ENCODE measurements at regions not wholly inside any gene's neighbourhood (a gene's known extent, or its start where the extent isn't known, plus 50 kb on each side); places are given as distances from the start of the nearest gene placed in this dataset.

DNA sequence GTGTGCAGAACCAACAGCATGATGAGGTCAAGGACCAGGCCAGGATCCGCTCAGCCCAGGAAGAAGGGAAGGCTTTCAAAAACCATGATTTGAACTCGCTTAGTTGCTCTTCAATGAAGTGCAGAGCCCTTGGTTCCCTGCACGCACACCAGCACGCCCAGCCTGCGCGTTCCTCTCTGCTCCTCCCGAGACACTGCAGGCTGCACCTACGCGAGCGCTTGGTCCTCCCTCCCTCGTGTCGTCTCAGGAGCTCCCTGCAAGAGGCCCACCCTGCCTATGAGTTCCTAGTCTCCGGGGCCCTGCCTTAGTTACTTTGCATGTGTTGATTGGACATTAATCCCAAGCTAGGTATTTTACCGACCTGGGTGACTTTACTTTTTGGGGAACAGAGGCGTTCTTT lies 132.9 kb upstream of the TNRC6C start:
- Histone ChIP-seq H3K79me2 (ENCODE audit: control insufficient read depth, insufficient read depth, low read length) (no peaks in the 10 kb centered on the region), H3K4me2 (ENCODE audit: insufficient read depth, low read length) (no peak overlapping the region), H3K27ac (ENCODE audit: extremely low read depth, low read depth, low read length) (no peak overlapping the region), H3K4me1 (replicated peaks in 1 of 2; ENCODE audit: control insufficient read depth in 2 of 2, insufficient read depth in 2 of 2, low read length in 2 of 2) (peaks cover 10 to 11% of the 10 kb centered on the region in 2 experiments; a peak in 4 of 5 replicates), H3K9me1 (ENCODE audit: control insufficient read depth, insufficient read depth, low read length) (peaks cover 3% of the 10 kb centered on the region), H4K20me1 (replicated peaks; ENCODE audit: control insufficient read depth, insufficient read depth, low read length) (peaks cover 14% of the 10 kb centered on the region; the same call in 1 of the 2 replicates), H3K9me3 (replicated peaks; ENCODE audit: control insufficient read depth, insufficient read depth, low read depth, low read length) (no peaks in the 10 kb centered on the region; the same call in 1 of the 2 replicates), H3K27me3 (ENCODE audit: control insufficient read depth in 2 of 2, insufficient read depth in 2 of 2, low read length in 2 of 2) (peaks cover 45 to 61% of the 10 kb centered on the region in 2 experiments), H3K4me3 (no peak overlapping the region), H2AFZ (ENCODE audit: low read depth, low read length) (no peak overlapping the region), H3K9ac (ENCODE audit: insufficient read depth in 1 of 2, low read depth in 2 of 2, low read length in 2 of 2) (no peak overlapping the region), H3K36me3 (ENCODE audit: control insufficient read depth, insufficient read depth, low read length) (no peaks in the 10 kb centered on the region)
- DNase-seq (ENCODE audit: extremely low read depth in 1 of 4, low spot score in 3 of 4) (no peak), FAIRE-seq (no peak), ATAC-seq (no peak)
- ChIA-PET POLR2A (interaction anchor here (0.7 to 1.4 kb wide), 3 partner anchors 9 to 14 kb away, joined by 3 to 7 read pairs (median 4); no protein-coding TSS in a partner anchor), CTCF (ENCODE audit: low intra/inter-chr PET ratio) (no interaction called here)
- intact Hi-C loops (cut with micrococcal nuclease), result no loop called here
- TF ChIP-seq, protein P1, sequence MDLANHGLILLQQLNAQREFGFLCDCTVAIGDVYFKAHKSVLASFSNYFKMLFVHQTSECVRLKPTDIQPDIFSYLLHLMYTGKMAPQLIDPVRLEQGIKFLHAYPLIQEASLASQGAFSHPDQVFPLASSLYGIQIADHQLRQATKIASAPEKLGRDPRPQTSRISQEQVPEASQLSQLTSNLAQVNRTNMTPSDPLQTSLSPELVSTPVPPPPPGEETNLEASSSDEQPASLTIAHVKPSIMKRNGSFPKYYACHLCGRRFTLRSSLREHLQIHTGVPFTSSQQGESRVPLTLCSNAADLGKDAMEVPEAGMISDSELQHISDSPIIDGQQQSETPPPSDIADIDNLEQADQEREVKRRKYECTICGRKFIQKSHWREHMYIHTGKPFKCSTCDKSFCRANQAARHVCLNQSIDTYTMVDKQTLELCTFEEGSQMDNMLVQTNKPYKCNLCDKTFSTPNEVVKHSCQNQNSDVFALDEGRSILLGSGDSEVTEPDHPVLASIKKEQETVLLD (IDR thresholded peaks at IDR 0.05), result no peak
- no peak for TF ChIP-seq PRMT5 (CRISPR knock-in tag; IDR thresholded peaks at IDR 0.05)
- TF ChIP-seq SAFB2 (IDR thresholded peaks at IDR 0.05; ENCODE audit: borderline replicate concordance, low read depth, low read length, severe bottlenecking), result no peak
- no peak for TF ChIP-seq POLR3G (IDR thresholded peaks at IDR 0.05; ENCODE audit: extremely low read depth, insufficient read length, insufficient replicate concordance)
- no peak for TF ChIP-seq FOXK1 (CRISPR knock-in tag; IDR thresholded peaks at IDR 0.05; ENCODE audit: borderline replicate concordance)
- no peak for TF ChIP-seq NFXL1 (CRISPR knock-in tag; IDR thresholded peaks at IDR 0.05)
- no peak for TF ChIP-seq NFE2 (IDR thresholded peaks at IDR 0.05; ENCODE audit: low read depth)
- TF ChIP-seq, protein P2, sequence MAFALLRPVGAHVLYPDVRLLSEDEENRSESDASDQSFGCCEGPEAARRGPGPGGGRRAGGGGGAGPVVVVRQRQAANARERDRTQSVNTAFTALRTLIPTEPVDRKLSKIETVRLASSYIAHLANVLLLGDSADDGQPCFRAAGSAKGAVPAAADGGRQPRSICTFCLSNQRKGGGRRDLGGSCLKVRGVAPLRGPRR (CRISPR knock-in tag; IDR thresholded peaks at IDR 0.05), result no peak
- TF ChIP-seq ZNF696 (CRISPR knock-in tag; conservative IDR thresholded peaks at IDR 0.05), result no peak
- TF ChIP-seq STAG1 (CRISPR knock-in tag; IDR thresholded peaks at IDR 0.05; ENCODE audit: borderline replicate concordance), result no peak
- TF ChIP-seq MCM2 (IDR thresholded peaks at IDR 0.05; ENCODE audit: low read depth), result no peak
- no peak for TF ChIP-seq PHB (CRISPR knock-in tag; IDR thresholded peaks at IDR 0.05)
- TF ChIP-seq TAF15 (IDR thresholded peaks at IDR 0.05; ENCODE audit: low read depth, low read length), result no peak
- TF ChIP-seq PRPF4 (IDR thresholded peaks at IDR 0.05; ENCODE audit: insufficient read depth, low read depth, low read length, poor library complexity, severe bottlenecking), result no peak
- TF ChIP-seq C11orf30 (IDR thresholded peaks at IDR 0.05; ENCODE audit: low read depth), result no peak
- TF ChIP-seq ZNF253 (CRISPR knock-in tag; conservative IDR thresholded peaks at IDR 0.05), result no peak
- TF ChIP-seq, protein P3, sequence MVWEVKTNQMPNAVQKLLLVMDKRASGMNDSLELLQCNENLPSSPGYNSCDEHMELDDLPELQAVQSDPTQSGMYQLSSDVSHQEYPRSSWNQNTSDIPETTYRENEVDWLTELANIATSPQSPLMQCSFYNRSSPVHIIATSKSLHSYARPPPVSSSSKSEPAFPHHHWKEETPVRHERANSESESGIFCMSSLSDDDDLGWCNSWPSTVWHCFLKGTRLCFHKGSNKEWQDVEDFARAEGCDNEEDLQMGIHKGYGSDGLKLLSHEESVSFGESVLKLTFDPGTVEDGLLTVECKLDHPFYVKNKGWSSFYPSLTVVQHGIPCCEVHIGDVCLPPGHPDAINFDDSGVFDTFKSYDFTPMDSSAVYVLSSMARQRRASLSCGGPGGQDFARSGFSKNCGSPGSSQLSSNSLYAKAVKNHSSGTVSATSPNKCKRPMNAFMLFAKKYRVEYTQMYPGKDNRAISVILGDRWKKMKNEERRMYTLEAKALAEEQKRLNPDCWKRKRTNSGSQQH (CRISPR knock-in tag; IDR thresholded peaks at IDR 0.05), result no peak
- no TSS peak for BruUV-seq (replicated peaks)
- WGBS (ENCODE audit: insufficient coverage, low coverage, missing lambda C conversion rate), result 9% methylated on average over 15 of the region's 15 CpGs
- in situ Hi-C loops (cut with MboI), result no loop called here
